Immature natural killer cell (primary cell): ENCODE measurements at regions not wholly inside any gene's neighbourhood (a gene's known extent, or its start where the extent isn't known, plus 50 kb on each side); places are given as distances from the start of the nearest gene placed in this dataset.
A peak's percentile ranks its signal among the peaks of the same experiment; 100 is the strongest.

Experiments
- DNase-seq, 3 donors: peaks; one replicate each; pipeline ENCODE4 v3.0.0; 2022; ENCODE audit warnings: mixed read lengths in 1 of 3
- H3K27ac Mint-ChIP-seq, 6 donors: one replicate each; pipeline ENCODE4 v1.8.0; 2020; ENCODE audit warnings: mixed read lengths in 6 of 6, mild to moderate bottlenecking in 5 of 6, inconsistent platforms in 4 of 6, moderate library complexity in 3 of 6
- H3K27me3 Mint-ChIP-seq, 3 donors: one replicate each; pipeline ENCODE4 v1.8.0; 2020 to 2021; ENCODE audit warnings: low read depth in 3 of 3, mild to moderate bottlenecking in 3 of 3, mixed read lengths in 3 of 3, moderate library complexity in 3 of 3, inconsistent platforms in 1 of 3
- H3K36me3 Mint-ChIP-seq, 3 donors: one replicate each; pipeline ENCODE4 v1.8.0; 2020; ENCODE audit warnings: mixed read lengths in 3 of 3, inconsistent platforms in 2 of 3, mild to moderate bottlenecking in 2 of 3
- H3K4me1 Mint-ChIP-seq, 2 donors: one replicate each; pipeline ENCODE4 v1.8.0; 2020; ENCODE audit warnings: inconsistent platforms in 2 of 2, mild to moderate bottlenecking in 2 of 2, mixed read lengths in 2 of 2, moderate library complexity in 1 of 2
- H3K4me3 Mint-ChIP-seq, 5 donors: one replicate each; pipeline ENCODE4 v1.8.0; 2020; ENCODE audit warnings: mild to moderate bottlenecking in 5 of 5, mixed read lengths in 5 of 5, inconsistent platforms in 3 of 5, moderate library complexity in 3 of 5
- H3K9me3 Mint-ChIP-seq, 6 donors: one replicate each; pipeline ENCODE4 v1.8.0; 2020; ENCODE audit warnings: mild to moderate bottlenecking in 6 of 6, mixed read lengths in 6 of 6, inconsistent platforms in 4 of 6, moderate library complexity in 3 of 6

- Mint-ChIP-seq H3K27me3 (peaks cover 0 to 3% (median 2%) of the 10 kb centered on the region in 3 donors), H3K4me3 (no peak overlapping the region), H3K27ac (no peak overlapping the region), H3K36me3 (no peaks in the 10 kb centered on the region), H3K9me3 (peaks cover 0 to 15% (median 3%) of the 10 kb centered on the region in 6 donors), H3K4me1 (no peaks in the 10 kb centered on the region)
- no peak for DNase-seq
Observed at GRCh38 chr18:42289526-42289925, 334.5 kb downstream of the PIK3C3 start.

- H3K4me3 Mint-ChIP-seq: no peak overlapping the region
- H3K36me3 Mint-ChIP-seq: no peaks in the 10 kb centered on the region
- H3K27ac Mint-ChIP-seq: no peak overlapping the region
- peaks cover 0 to 3% (median 2%) of the 10 kb centered on the region in 3 donors for H3K27me3 Mint-ChIP-seq
- H3K9me3 Mint-ChIP-seq: peaks cover 0 to 15% (median 2%) of the 10 kb centered on the region in 6 donors
- no peaks in the 10 kb centered on the region for H3K4me1 Mint-ChIP-seq
- DNase-seq: no peak
Observed at GRCh38 chr18:42290318-42291307, 335.6 kb downstream of the PIK3C3 start.

GRCh38 chr18:42292654-42293053 lies 337.6 kb downstream of the PIK3C3 start:
- no peak overlapping the region for H3K27ac Mint-ChIP-seq
- peaks cover 0 to 3% (median 2%) of the 10 kb centered on the region in 3 donors for H3K27me3 Mint-ChIP-seq

GRCh38 chr18:42296192-42296591 lies 341.2 kb downstream of the PIK3C3 start:
- peaks cover 0 to 6% (median 0%) of the 10 kb centered on the region in 6 donors for H3K9me3 Mint-ChIP-seq
- no peaks in the 10 kb centered on the region for H3K36me3 Mint-ChIP-seq
- peaks cover 0 to 3% (median 2%) of the 10 kb centered on the region in 3 donors for H3K27me3 Mint-ChIP-seq
- H3K4me3 Mint-ChIP-seq: no peak overlapping the region
- H3K4me1 Mint-ChIP-seq: no peaks in the 10 kb centered on the region
- DNase-seq: no peak
- no peak overlapping the region for H3K27ac Mint-ChIP-seq

More at GRCh38 chr18:42292654-42293053, 337.6 kb downstream of the PIK3C3 start:
- no peak for DNase-seq
- no peak overlapping the region for H3K4me3 Mint-ChIP-seq
- no peaks in the 10 kb centered on the region for H3K36me3 Mint-ChIP-seq
- H3K9me3 Mint-ChIP-seq: peaks cover 0 to 15% (median 0%) of the 10 kb centered on the region in 6 donors
- H3K4me1 Mint-ChIP-seq: no peaks in the 10 kb centered on the region

GRCh38 chr18:42296723-42297122 lies 341.7 kb downstream of the PIK3C3 start:
- H3K27ac Mint-ChIP-seq: no peak overlapping the region
- DNase-seq: no peak
- H3K27me3 Mint-ChIP-seq: peaks cover 0 to 3% (median 2%) of the 10 kb centered on the region in 3 donors
- H3K36me3 Mint-ChIP-seq: no peaks in the 10 kb centered on the region
- H3K4me3 Mint-ChIP-seq: no peak overlapping the region
- no peaks in the 10 kb centered on the region for H3K4me1 Mint-ChIP-seq
- peaks cover 0 to 6% (median 0%) of the 10 kb centered on the region in 6 donors for H3K9me3 Mint-ChIP-seq

GRCh38 chr18:42298759-42299675 lies 344.0 kb downstream of the PIK3C3 start:
- Mint-ChIP-seq H3K9me3 (no peaks in the 10 kb centered on the region), H3K27me3 (no peaks in the 10 kb centered on the region), H3K4me3 (no peak overlapping the region), H3K27ac (no peak overlapping the region), H3K4me1 (no peaks in the 10 kb centered on the region), H3K36me3 (no peaks in the 10 kb centered on the region)
- peak in 2 of 3 donors; percentile 4 to 33 for DNase-seq

- Mint-ChIP-seq H3K9me3 (peaks cover 0 to 4% (median under 1%) of the 10 kb centered on the region in 6 donors), H3K27ac (no peak overlapping the region), H3K36me3 (no peaks in the 10 kb centered on the region), H3K27me3 (peaks cover 0 to 3% (median 0%) of the 10 kb centered on the region in 3 donors), H3K4me3 (no peak overlapping the region), H3K4me1 (no peaks in the 10 kb centered on the region)
- DNase-seq: no peak
Observed at GRCh38 chr18:42305869-42306593, 351.0 kb downstream of the PIK3C3 start.

- H3K27me3 Mint-ChIP-seq: peaks cover 0 to 3% (median 0%) of the 10 kb centered on the region in 3 donors
Observed at GRCh38 chr18:42306594-42306980, 351.6 kb downstream of the PIK3C3 start.

GRCh38 chr18:42310956-42311355 lies 355.9 kb downstream of the PIK3C3 start:
- Mint-ChIP-seq H3K27ac (no peak overlapping the region), H3K36me3 (no peaks in the 10 kb centered on the region), H3K9me3 (peaks cover 0 to 5% (median 5%) of the 10 kb centered on the region in 6 donors), H3K4me3 (no peak overlapping the region), H3K4me1 (no peaks in the 10 kb centered on the region), H3K27me3 (peaks cover 0 to 3% (median 0%) of the 10 kb centered on the region in 3 donors)
- DNase-seq: no peak

More at GRCh38 chr18:42306594-42306980, 351.6 kb downstream of the PIK3C3 start:
- Mint-ChIP-seq H3K4me3 (no peak overlapping the region), H3K36me3 (no peaks in the 10 kb centered on the region), H3K4me1 (no peaks in the 10 kb centered on the region), H3K27ac (no peak overlapping the region), H3K9me3 (peaks cover 0 to 4% (median under 1%) of the 10 kb centered on the region in 6 donors)
- no peak for DNase-seq

GRCh38 chr18:42326752-42327151 lies 371.7 kb downstream of the PIK3C3 start:
- Mint-ChIP-seq H3K27ac (no peak overlapping the region), H3K27me3 (peaks cover 2% of the 10 kb centered on the region in 3 donors), H3K4me3 (no peak overlapping the region), H3K9me3 (peaks cover 0 to 20% (median 7%) of the 10 kb centered on the region in 6 donors), H3K4me1 (no peaks in the 10 kb centered on the region), H3K36me3 (no peaks in the 10 kb centered on the region)
- no peak for DNase-seq

- no peak for DNase-seq
- no peaks in the 10 kb centered on the region for H3K36me3 Mint-ChIP-seq
- peaks cover 6 to 28% (median 10%) of the 10 kb centered on the region in 6 donors for H3K9me3 Mint-ChIP-seq
- H3K27ac Mint-ChIP-seq: no peak overlapping the region
- no peak overlapping the region for H3K4me3 Mint-ChIP-seq
- no peaks in the 10 kb centered on the region for H3K4me1 Mint-ChIP-seq
- peaks cover 0 to 2% (median 0%) of the 10 kb centered on the region in 3 donors for H3K27me3 Mint-ChIP-seq
Observed at GRCh38 chr18:42328931-42329330, 373.9 kb downstream of the PIK3C3 start.

GRCh38 chr18:42330296-42330695 lies 375.3 kb downstream of the PIK3C3 start:
- no peak for DNase-seq
- peaks cover 0 to 2% (median 0%) of the 10 kb centered on the region in 3 donors for H3K27me3 Mint-ChIP-seq
- peaks cover 8 to 32% (median 17%) of the 10 kb centered on the region in 6 donors for H3K9me3 Mint-ChIP-seq
- H3K36me3 Mint-ChIP-seq: no peaks in the 10 kb centered on the region
- no peaks in the 10 kb centered on the region for H3K4me1 Mint-ChIP-seq
- no peak overlapping the region for H3K27ac Mint-ChIP-seq
- no peak overlapping the region for H3K4me3 Mint-ChIP-seq

GRCh38 chr18:42333558-42333957 lies 378.5 kb downstream of the PIK3C3 start:
- Mint-ChIP-seq H3K4me3 (no peak overlapping the region), H3K27me3 (peaks cover 0 to 2% (median 0%) of the 10 kb centered on the region in 3 donors), H3K4me1 (no peaks in the 10 kb centered on the region), H3K36me3 (no peaks in the 10 kb centered on the region), H3K27ac (no peak overlapping the region), H3K9me3 (peaks cover 13 to 44% (median 20%) of the 10 kb centered on the region in 6 donors)
- no peak for DNase-seq
